Smooth muscle cell (in vitro differentiated cells): ENCODE measurements at regions not wholly inside any gene's neighbourhood (a gene's known extent, or its start where the extent isn't known, plus 50 kb on each side); places are given as distances from the start of the nearest gene placed in this dataset.

ENCODE experiments used
- DNase-seq: peaks from one replicate; lab custom pipeline; 2025; ENCODE audit not compliant: unreplicated experiment; lab: John Stamatoyannopoulos, UW
- H2AFZ ChIP-seq: fragments of 200-600 bp; sonication (generic); 2 replicates; pipeline ENCODE4 v1.6.0; 2016; ENCODE audit warnings: antibody characterized with exemption, low read depth, mild to moderate bottlenecking
- H3F3A ChIP-seq: fragments of 200-600 bp; sonication (generic); 2 replicates; pipeline ENCODE4 v1.6.0; 2017; ENCODE audit warnings: antibody characterized with exemption, low read depth
- H3K27ac ChIP-seq: fragments of 200-600 bp; sonication (generic); 2 replicates; pipeline ENCODE4 v1.5.1; 2016; ENCODE audit warnings: low read depth, mild to moderate bottlenecking
- H3K27me3 ChIP-seq: fragments of 200-600 bp; sonication (generic); 2 replicates; pipeline ENCODE4 v1.6.1; 2016; ENCODE audit warnings: low read depth, mild to moderate bottlenecking
- H3K36me3 ChIP-seq: fragments of 200-600 bp; sonication (generic); 2 replicates; pipeline ENCODE4 v1.5.1; 2016; ENCODE audit warnings: low read depth
- H3K4me1 ChIP-seq: fragments of 200-600 bp; sonication (generic); 2 replicates; pipeline ENCODE4 v1.5.1; 2016; ENCODE audit warnings: low read depth
- H3K4me2 ChIP-seq: fragments of 200-600 bp; sonication (generic); 2 replicates; pipeline ENCODE4 v1.6.0; 2016; ENCODE audit warnings: mild to moderate bottlenecking
- H3K4me3 ChIP-seq: fragments of 200-600 bp; sonication (generic); 2 replicates; pipeline ENCODE4 v1.5.1; 2016; ENCODE audit warnings: mild to moderate bottlenecking
- H3K79me2 ChIP-seq: fragments of 200-600 bp; sonication (generic); 2 replicates; pipeline ENCODE4 v1.6.0; 2016; ENCODE audit warnings: low read depth, mild to moderate bottlenecking
- H3K9ac ChIP-seq: fragments of 200-600 bp; sonication (generic); 2 replicates; pipeline ENCODE4 v1.6.0; 2016; ENCODE audit warnings: low read depth
- H3K9me3 ChIP-seq: fragments of 200-600 bp; sonication (generic); replicated peaks from 2 replicates; pipeline ENCODE4 v1.5.1; 2016; ENCODE audit warnings: low read depth
- H4K20me1 ChIP-seq: fragments of 200-600 bp; sonication (generic); 2 replicates; pipeline ENCODE4 v1.6.0; 2016; ENCODE audit warnings: low read depth
- WGBS: methylation state at CpG from one replicate; pipeline ENCODE4 v1.1.7; 2016; ENCODE audit warnings: low lambda C conversion rate; 5-methylcytosine and 5-hydroxymethylcytosine counted together
- TF ChIP-seq, protein P1 (sequence below): fragments of 200-600 bp; sonication (generic); IDR thresholded peaks from 2 replicates; pipeline ENCODE4 v1.5.1; 2017; ENCODE audit warnings: borderline replicate concordance, mild to moderate bottlenecking, antibody characterized with exemption; ENCODE audit not compliant: insufficient read depth, poor library complexity, severe bottlenecking

DNA sequence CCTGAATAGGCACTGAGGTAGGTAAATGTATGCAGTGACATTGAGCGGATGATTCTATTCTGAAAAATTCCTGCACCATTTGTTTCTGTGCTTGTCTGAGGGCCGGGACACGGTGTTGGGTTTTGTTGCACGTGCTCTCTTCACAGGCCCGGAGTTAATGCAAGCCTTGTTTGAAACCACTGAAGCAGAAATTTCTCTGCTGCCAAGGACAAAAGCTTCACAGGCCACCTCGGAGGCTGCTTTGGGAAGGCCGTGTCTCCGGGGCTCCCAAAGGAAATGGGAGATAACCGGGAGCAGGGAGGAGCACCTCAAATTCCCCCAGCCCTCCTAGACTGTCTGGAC is 179.4 kb downstream of the OPA1 start:
- Histone ChIP-seq H3K4me3 (no peak overlapping the region), H3K79me2 (no peaks in the 10 kb centered on the region), H3K27me3 (no peaks in the 10 kb centered on the region), H3K9ac (no peak overlapping the region), H3K4me1 (peaks cover 33% of the 10 kb centered on the region), H3K36me3 (no peaks in the 10 kb centered on the region), H3K4me2 (no peak overlapping the region), H3F3A (no peaks in the 10 kb centered on the region), H4K20me1 (no peaks in the 10 kb centered on the region), H3K9me3 (no peaks in the 10 kb centered on the region), H3K27ac (no peak overlapping the region), H2AFZ (no peak overlapping the region)
- TF ChIP-seq, protein P1, sequence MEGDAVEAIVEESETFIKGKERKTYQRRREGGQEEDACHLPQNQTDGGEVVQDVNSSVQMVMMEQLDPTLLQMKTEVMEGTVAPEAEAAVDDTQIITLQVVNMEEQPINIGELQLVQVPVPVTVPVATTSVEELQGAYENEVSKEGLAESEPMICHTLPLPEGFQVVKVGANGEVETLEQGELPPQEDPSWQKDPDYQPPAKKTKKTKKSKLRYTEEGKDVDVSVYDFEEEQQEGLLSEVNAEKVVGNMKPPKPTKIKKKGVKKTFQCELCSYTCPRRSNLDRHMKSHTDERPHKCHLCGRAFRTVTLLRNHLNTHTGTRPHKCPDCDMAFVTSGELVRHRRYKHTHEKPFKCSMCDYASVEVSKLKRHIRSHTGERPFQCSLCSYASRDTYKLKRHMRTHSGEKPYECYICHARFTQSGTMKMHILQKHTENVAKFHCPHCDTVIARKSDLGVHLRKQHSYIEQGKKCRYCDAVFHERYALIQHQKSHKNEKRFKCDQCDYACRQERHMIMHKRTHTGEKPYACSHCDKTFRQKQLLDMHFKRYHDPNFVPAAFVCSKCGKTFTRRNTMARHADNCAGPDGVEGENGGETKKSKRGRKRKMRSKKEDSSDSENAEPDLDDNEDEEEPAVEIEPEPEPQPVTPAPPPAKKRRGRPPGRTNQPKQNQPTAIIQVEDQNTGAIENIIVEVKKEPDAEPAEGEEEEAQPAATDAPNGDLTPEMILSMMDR, result no peak
- WGBS, result 86% methylated on average over 9 of the region's 9 CpGs
- DNase-seq, result no peak

DNA sequence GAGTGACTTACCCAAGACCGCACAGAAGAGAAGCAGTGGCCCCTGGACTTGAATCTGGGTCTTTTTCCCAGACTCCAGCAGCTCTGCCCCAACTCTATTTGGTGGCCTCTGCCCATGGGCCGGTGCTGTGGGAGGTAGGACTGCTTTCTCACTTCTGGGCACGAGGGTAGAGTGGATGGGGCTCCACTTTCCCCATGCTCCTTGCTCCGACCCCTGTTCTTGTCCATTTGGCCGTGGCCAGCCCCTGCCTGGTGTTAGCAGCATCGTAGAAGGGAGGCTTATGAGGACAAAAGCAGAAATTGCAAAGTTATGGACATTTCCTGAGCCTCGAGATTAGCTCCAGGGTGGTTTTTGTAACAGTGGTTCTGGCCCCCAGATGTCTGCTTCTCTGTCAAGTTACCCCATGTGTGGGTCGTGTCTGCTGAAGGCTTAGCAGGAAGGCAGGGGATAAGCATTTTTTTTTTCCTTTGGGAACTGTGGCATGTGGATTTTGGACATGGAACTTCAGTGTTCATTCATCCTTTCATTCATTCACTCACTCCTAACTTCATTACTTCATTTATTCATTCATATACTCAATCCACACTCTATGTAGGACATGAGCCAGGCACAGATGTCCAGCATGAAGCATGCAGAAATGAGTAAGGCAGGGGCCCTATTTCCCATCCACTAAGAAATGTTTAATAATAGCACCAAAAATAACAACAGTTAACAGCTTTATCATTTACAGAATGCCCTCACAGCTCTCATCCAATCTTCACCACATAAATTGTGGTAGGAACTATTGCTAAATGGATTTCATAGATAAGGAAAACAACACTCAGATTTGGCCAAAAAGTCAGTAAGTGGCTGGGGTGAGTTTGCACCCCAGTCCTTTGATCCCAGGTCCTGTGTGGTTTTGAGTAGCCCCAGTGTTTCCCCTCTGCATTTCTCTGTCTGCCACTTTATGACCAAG is 180.5 kb downstream of the OPA1 start:
- WGBS, result 61% methylated on average over 8 of the region's 8 CpGs
- DNase-seq, result no peak
- H3K27me3 ChIP-seq, result no peaks in the 10 kb centered on the region

DNA sequence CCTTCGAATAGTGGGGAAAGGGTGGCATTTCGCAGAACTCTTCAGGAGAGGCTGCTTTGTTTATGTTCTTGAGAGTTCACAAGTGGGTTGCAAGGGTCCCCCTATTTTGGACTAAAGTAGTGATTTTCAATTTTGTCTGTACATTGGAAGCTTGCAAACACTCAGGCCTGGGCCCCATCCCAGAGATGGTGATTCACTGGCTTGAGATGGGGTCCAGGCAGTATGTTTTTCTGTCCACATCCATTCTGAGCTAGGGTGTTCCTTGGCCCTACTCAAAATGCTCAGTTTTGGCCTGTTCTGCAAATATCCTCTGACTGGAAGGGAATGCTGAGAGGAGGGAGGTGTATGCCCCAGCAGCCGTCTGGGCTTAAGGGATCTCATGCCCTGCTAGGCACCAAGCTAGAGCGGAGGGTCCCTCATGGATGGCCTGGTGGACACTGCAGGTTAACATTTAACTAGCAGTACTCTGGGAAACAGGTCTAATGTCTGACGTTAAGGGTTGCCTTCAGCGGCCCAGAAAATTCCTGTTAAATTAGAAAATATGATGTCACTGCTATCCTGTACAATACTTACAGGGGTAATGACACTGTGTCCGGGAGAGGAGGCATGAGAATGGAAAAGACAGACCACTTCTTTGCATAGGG is 181.4 kb downstream of the OPA1 start:
- H3K4me2 ChIP-seq, result no peak overlapping the region
- DNase-seq, result no peak
- no peaks in the 10 kb centered on the region for H4K20me1 ChIP-seq
- 90% methylated on average over 7 of the region's 7 CpGs for WGBS
- H3K9me3 ChIP-seq, result no peaks in the 10 kb centered on the region
- H3K27me3 ChIP-seq, result no peaks in the 10 kb centered on the region
- H3K27ac ChIP-seq, result no peak overlapping the region
- TF ChIP-seq, protein P1, result no peak
- no peaks in the 10 kb centered on the region for H3K36me3 ChIP-seq
- no peak overlapping the region for H3K9ac ChIP-seq
- no peaks in the 10 kb centered on the region for H3K79me2 ChIP-seq
- H3K4me1 ChIP-seq, result peaks cover 39% of the 10 kb centered on the region
- no peak overlapping the region for H3K4me3 ChIP-seq
- H2AFZ ChIP-seq, result no peak overlapping the region
- H3F3A ChIP-seq, result no peaks in the 10 kb centered on the region

More for the DNA sequence above, 180.5 kb downstream of the OPA1 start:
- H3K36me3 ChIP-seq, result no peaks in the 10 kb centered on the region
- no peak overlapping the region for H3K27ac ChIP-seq
- no peak overlapping the region for H3K9ac ChIP-seq
- H2AFZ ChIP-seq, result no peak overlapping the region
- H3F3A ChIP-seq, result no peaks in the 10 kb centered on the region
- peaks cover 39% of the 10 kb centered on the region for H3K4me1 ChIP-seq
- no peaks in the 10 kb centered on the region for H3K79me2 ChIP-seq
- no peak overlapping the region for H3K4me2 ChIP-seq
- H4K20me1 ChIP-seq, result no peaks in the 10 kb centered on the region
- H3K9me3 ChIP-seq, result no peaks in the 10 kb centered on the region
- H3K4me3 ChIP-seq, result no peak overlapping the region
- TF ChIP-seq, protein P1, result no peak
